Ascending aorta (tissue), 2 donors: ENCODE measurements at regions not wholly inside any gene's neighbourhood (a gene's known extent, or its start where the extent isn't known, plus 50 kb on each side); places are given as distances from the start of the nearest gene placed in this dataset.

ENCODE experiments used
- DNase-seq, 2 donors: peaks; one replicate each; pipeline ENCODE4 v3.0.0-alpha.2; 2019; ENCODE audit warnings: low spot score in 2 of 2
- H3K27ac ChIP-seq, 2 donors: fragments of 200-600 bp; sonication (generic); one replicate each; pipeline ENCODE4 v1.5.1; 2016 to 2017; ENCODE audit warnings: mild to moderate bottlenecking in 1 of 2
- H3K27me3 ChIP-seq: fragments of 200-600 bp; sonication (generic); one replicate; pipeline ENCODE4 v1.5.1; 2017
- H3K36me3 ChIP-seq, 2 donors: fragments of 200-600 bp; sonication (generic); one replicate each; pipeline ENCODE4 v1.5.1; 2016
- H3K4me1 ChIP-seq, 2 donors: fragments of 200-600 bp; sonication (generic); one replicate each; pipeline ENCODE4 v1.5.1; 2016 to 2017; ENCODE audit warnings: mild to moderate bottlenecking in 1 of 2
- H3K4me3 ChIP-seq, 2 donors: fragments of 200-600 bp; sonication (generic); one replicate each; pipeline ENCODE4 v1.5.1; 2016 to 2017; ENCODE audit warnings: mild to moderate bottlenecking in 1 of 2
- H3K9me3 ChIP-seq, 2 donors: fragments of 200-600 bp; sonication (generic); one replicate each; pipeline ENCODE4 v1.5.1; 2016
- CTCF ChIP-seq, 3 experiments: fragments of 200-600 bp in 2 of 3; fragments of 450-650 bp in 1 of 3; sonication (generic) in 2 of 3; IDR thresholded peaks; one replicate each; pipeline ENCODE4 v1.5.1; 2016 to 2019; ENCODE audit warnings: antibody characterized with exemption in 3 of 3, mild to moderate bottlenecking in 1 of 3, moderate library complexity in 1 of 3
- intact Hi-C: fragments of 100-400 bp; cut with DNase I; formaldehyde crosslinking; loops from one replicate; pipeline ENCODE4 v1.15.1; 2023

DNA sequence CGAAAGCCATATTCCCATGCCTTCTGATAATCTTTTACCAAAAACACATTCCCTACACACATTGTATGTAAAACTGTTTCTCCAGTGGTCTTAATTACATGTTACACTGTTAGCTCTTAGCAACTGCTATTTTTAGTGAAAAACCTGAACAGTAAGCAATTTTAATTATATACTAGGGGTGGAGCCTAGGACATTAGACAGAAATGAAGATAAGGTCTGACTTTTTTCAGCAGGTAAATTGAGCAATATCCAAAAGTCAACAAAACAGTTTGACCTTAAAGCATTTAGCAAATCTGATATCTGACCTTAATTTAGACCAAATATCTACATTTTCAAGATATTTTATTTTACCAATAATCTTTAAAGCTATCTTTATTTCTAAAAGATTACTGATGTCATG, 60.2 kb downstream of the PDE6H start:
- H3K27ac ChIP-seq, result no peak overlapping the region
- no peak overlapping the region for H3K4me3 ChIP-seq
- H3K9me3 ChIP-seq, result peaks cover 0 to 6% of the 10 kb centered on the region in 2 donors
- no peaks in the 10 kb centered on the region for H3K4me1 ChIP-seq
- intact Hi-C loops, result no loop called here
- H3K27me3 ChIP-seq, result no peaks in the 10 kb centered on the region
- H3K36me3 ChIP-seq, result no peaks in the 10 kb centered on the region
- no peak for TF ChIP-seq CTCF (IDR thresholded peaks at IDR 0.05)
- no peak for DNase-seq

GRCh38 chr12:15033641-15034040, 60.8 kb downstream of the PDE6H start:
- no peaks in the 10 kb centered on the region for H3K36me3 ChIP-seq
- H3K4me3 ChIP-seq, result no peak overlapping the region
- no peaks in the 10 kb centered on the region for H3K27me3 ChIP-seq
- no peak overlapping the region for H3K27ac ChIP-seq
- intact Hi-C loops, result no loop called here
- H3K4me1 ChIP-seq, result no peaks in the 10 kb centered on the region
- TF ChIP-seq CTCF (IDR thresholded peaks at IDR 0.05), result no peak
- no peaks in the 10 kb centered on the region for H3K9me3 ChIP-seq
- no peak for DNase-seq

DNA sequence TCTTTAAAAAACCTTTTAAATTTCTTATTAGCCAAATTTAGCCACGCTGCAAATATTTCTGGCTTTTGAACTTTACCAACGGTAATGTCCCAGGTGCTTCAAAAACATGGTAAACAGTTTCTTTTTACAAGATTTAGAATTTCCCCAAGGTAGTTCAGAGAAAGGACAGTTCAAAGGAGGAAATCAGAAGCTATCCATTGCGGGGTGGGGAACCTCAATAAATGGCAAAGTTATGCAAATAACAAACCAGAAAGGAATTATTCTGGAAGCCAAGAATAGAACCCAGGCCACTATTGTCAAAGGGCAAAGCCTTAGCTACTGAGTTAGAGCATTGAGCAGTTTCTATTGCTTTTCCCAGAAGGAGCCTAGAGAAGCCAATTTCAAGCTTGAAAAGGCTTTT, 62.3 kb downstream of the PDE6H start:
- Histone ChIP-seq H3K27me3 (no peaks in the 10 kb centered on the region), H3K4me1 (no peaks in the 10 kb centered on the region), H3K4me3 (no peak overlapping the region), H3K27ac (no peak overlapping the region), H3K9me3 (no peaks in the 10 kb centered on the region), H3K36me3 (no peaks in the 10 kb centered on the region)
- TF ChIP-seq CTCF (IDR thresholded peaks at IDR 0.05), result no peak
- DNase-seq, result no peak
- intact Hi-C loops, result no loop called here

DNA sequence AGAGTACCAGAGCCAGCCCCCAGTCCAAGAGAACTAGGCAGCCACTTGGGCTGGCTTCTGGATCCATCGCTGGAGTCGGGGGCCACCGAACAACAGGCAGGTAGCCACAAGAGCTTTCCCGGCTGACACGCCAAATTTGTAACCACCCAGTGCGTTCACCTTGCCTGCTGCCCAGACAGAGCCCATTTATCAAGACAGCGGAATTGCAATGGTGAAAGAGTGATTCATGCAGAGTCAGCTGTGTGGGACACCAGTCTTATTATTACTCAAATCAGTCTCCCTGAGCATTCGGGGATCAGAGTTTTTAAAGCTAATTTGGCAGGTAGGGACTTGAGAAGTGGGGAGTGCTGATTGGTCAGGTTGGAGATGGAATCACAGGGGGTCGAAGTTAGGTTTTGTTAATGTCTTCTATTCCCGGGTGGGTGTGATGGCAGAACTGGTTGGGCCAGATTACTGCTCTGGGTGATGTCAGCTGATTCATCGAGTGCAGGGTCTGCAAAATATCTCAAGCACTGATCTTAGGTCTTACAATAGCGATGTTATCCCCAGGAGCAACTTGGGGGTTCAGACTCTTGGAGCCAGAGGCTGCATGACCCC, 64.3 kb downstream of the PDE6H start:
- intact Hi-C loops, result no loop called here

DNA sequence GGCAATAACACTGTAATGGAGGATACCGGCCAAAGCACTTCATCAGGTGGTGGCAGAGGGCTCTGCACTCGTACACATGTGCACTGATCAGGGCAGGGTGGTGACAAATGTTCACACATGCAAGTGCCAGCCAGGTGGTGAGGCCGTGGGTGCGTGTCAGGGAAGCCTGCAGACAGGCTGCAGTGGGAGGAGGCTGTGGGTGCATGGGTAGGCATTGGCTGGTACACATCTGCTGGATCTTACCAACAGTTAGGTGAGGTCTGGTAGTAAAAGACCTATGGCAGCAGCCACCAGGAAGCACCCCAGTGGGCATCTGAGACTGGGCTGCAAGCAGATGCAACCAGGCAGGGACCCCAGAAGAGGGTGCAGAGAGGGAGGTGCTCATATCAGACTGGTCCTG, 65.3 kb downstream of the PDE6H start:
- Histone ChIP-seq H3K4me3 (no peak overlapping the region), H3K27ac (no peak overlapping the region), H3K27me3 (no peaks in the 10 kb centered on the region), H3K36me3 (no peaks in the 10 kb centered on the region), H3K4me1 (no peaks in the 10 kb centered on the region), H3K9me3 (no peaks in the 10 kb centered on the region)
- no peak for DNase-seq
- intact Hi-C loops, result no loop called here
- TF ChIP-seq CTCF (IDR thresholded peaks at IDR 0.05), result no peak

More for the DNA sequence above, 64.3 kb downstream of the PDE6H start:
- no peak for TF ChIP-seq CTCF (IDR thresholded peaks at IDR 0.05)
- H3K36me3 ChIP-seq, result no peaks in the 10 kb centered on the region
- H3K9me3 ChIP-seq, result no peaks in the 10 kb centered on the region
- no peak for DNase-seq
- no peak overlapping the region for H3K4me3 ChIP-seq
- no peaks in the 10 kb centered on the region for H3K27me3 ChIP-seq
- no peaks in the 10 kb centered on the region for H3K4me1 ChIP-seq
- no peak overlapping the region for H3K27ac ChIP-seq

GRCh38 chr12:15044471-15044870, 71.6 kb downstream of the PDE6H start:
- no peaks in the 10 kb centered on the region for H3K27me3 ChIP-seq
- no peaks in the 10 kb centered on the region for H3K36me3 ChIP-seq
- H3K9me3 ChIP-seq, result no peaks in the 10 kb centered on the region
- H3K4me3 ChIP-seq, result no peak overlapping the region
- no peak for TF ChIP-seq CTCF (IDR thresholded peaks at IDR 0.05)
- H3K4me1 ChIP-seq, result peaks cover 0 to 3% of the 10 kb centered on the region in 2 donors
- intact Hi-C loops, result no loop called here
- DNase-seq, result no peak
- peak overlapping the region in 1 of 2 donors; percentile 18 for H3K27ac ChIP-seq
